GM12872 (cell line): ENCODE measurements at regions not wholly inside any gene's neighbourhood (a gene's known extent, or its start where the extent isn't known, plus 50 kb on each side); places are given as distances from the start of the nearest gene placed in this dataset.
A peak's percentile ranks its signal among the peaks of the same experiment; 100 is the strongest.

ENCODE experiments used
- TF ChIP-seq, protein P1 (sequence below): IDR thresholded peaks from 3 replicates; pipeline ENCODE4 v1.5.1; 2011; ENCODE audit warnings: low read depth, mild to moderate bottlenecking, low read length, moderate library complexity; ENCODE audit not compliant: insufficient read depth

DNA sequence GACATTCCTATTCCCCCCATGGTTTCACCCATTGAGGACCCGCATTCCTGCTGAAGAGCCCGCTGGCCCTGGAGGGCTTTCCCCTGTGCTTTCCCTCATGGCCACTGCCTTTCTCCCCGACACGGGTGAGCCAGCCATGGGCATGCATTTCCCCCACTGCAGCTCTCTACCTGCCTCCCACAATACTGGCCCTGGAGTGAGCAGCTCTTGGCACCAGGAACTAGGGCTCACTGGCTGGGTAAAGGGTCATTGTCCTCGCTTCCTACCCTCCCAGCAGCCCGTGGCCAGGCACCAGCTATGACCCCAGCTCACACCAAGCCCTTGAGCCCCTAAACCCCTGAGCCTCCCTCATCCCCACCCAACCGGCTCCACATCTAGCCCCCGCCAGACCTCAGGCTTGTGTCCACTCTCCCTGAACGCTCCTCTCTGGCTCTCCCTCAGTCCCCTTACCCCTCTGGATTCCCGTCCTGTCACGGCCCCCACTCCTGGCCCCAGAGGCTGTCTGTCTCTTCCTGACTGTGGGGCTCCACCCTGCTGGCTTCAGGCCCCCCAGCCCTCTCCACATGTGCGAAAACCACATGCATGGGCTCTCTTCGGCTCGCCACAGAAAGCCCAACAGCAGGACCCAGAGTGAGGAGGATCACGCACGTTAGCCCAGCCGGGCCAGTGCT is 199.8 kb downstream of the ZFP36L2 start:
- TF ChIP-seq, protein P1, sequence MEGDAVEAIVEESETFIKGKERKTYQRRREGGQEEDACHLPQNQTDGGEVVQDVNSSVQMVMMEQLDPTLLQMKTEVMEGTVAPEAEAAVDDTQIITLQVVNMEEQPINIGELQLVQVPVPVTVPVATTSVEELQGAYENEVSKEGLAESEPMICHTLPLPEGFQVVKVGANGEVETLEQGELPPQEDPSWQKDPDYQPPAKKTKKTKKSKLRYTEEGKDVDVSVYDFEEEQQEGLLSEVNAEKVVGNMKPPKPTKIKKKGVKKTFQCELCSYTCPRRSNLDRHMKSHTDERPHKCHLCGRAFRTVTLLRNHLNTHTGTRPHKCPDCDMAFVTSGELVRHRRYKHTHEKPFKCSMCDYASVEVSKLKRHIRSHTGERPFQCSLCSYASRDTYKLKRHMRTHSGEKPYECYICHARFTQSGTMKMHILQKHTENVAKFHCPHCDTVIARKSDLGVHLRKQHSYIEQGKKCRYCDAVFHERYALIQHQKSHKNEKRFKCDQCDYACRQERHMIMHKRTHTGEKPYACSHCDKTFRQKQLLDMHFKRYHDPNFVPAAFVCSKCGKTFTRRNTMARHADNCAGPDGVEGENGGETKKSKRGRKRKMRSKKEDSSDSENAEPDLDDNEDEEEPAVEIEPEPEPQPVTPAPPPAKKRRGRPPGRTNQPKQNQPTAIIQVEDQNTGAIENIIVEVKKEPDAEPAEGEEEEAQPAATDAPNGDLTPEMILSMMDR: no peak

DNA sequence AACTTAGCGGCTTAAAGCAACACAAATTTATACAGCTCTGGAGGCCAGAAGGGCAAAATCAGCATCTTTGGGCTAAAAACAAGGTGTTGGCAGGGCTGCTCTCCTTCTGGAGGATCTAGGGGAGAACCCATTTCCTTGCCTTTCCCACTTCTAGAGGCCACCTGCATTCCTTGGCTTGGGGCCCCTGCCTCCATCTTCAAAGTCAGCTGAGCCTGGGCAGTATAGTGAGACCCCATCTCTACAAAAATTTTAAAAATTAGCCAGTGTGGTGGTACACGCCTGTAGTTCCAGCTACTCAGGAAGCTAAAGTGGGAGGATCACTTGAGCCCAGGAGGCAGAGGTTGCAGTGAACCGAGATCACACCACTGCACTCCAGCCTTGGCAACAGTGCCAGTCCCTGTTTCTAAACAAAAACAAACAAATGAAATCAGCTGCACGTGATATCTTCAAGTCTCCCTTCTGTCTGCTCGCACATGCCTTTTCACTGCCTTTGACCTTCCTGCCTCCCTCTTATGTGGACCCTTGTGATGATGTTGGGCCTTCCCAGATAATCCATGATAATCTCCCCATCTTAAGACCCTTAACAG is 200.6 kb downstream of the ZFP36L2 start:
- TF ChIP-seq, protein P1: no peak

DNA sequence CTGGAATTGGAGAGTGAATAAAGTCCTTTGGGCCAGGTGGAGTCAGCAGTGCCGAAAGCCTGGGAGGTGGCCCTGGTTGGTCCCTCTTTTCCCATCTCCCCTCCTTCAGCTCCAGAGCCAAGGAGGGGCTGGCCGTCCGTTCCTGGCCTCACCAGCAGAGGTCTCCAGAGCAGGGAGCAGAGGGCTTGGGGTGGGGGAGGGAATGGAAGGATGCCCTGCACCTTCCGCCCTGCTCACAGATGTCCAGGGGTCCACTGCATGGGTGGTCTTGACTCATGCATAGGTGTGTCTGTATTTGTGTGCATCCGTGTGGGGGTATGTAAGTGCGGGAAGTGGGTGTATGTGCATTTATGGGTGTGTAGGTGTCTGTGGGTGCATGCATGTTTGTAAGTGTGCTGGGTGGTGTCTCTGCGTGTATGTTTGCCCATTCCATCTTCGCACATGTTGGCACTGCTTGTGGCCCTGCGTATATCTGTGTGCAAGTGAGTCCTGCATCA is 201.8 kb downstream of the ZFP36L2 start:
- TF ChIP-seq, protein P1: peak; percentile 64

DNA sequence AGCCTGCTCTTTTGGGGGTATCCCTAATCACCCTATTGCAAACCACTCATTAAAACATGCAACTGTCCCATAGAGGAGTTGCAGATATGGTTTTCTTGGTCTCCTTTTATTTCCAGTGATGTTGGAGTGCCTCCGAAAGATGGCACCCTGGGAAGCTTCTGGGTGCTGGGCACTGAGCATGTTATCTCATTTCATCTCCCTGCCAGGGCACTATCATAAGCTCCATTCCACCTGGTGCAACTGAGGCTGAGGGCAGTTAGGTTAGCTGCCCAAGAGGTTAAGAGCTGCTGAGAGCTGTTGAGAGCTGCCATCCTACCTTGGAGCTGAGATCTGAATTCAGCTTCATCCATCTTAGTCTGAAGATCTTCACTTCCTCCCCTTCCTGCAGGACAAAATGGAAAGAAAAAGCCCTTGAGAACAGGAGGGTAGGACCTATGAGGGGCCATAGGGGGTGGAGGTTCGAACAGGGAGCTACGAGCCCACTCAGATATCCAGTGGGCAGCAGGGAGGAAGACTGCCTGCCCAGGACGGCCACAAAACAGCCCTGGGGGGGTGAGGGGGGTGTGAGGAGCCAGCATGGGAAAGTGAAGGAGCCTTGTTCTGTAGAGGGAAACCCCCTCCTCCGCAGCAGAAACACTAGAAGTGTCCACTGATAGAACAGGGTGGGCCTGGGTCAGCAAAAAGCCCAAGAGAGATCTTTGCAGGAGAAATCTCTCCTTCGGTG is 202.5 kb downstream of the ZFP36L2 start:
- TF ChIP-seq, protein P1: no peak

DNA sequence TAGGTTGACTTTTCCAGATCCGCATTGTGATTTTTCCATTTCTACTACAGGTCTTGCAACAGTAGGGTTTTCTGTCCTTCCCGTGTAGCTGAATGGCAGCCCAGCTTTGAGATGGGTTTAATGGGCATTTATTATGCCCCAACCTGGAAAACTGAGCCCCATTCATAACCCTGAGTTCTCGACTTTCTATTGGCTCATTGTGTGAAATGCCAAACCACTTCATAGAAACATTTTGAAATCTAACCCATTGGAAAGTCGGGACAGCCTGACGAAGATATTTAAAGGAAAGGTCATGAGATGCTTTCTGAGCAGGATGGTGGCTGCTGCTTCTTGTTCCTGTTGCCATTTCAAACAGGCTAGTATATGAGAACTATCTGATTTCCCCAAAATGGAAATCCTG is 203.5 kb downstream of the ZFP36L2 start:
- TF ChIP-seq, protein P1: no peak

DNA sequence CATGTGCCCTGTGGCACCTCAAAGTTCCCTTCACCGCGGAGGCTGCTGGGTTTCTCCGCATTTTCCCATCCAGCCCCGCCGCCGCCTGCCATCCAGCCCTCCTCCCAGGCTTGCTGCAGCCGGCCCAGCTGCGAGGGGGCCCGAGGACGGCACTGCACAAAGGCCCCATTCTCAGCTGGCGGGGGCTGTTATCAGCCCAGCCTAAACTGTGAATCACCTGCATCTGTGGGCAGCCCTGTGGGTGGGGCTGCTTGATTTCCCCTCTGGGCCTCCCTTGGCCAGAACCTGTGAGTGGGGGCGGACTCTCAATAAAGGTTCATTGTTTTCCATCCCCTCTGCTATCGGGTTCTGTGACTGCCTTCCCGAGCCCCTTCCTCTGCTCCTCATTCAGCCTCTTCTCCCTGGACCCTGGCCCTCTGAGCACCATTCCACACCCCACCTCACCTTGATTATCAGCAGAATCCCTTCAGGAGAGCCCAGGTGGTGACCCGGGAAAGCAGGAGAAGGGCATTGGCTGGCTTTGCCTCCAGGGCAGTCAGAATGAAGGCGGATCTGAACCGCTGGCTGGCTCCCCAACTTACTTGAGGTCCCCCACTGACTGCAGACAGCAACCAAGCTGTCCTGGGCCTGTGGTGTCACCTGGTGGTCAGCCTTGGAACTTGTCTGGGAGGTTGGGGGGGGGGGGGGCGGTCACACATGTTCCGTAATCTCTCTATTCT is 204.5 kb downstream of the ZFP36L2 start:
- TF ChIP-seq, protein P1: 0 out of 3 replicates have a peak, but pooled peaks have one; percentile 25
